Thyroid gland (tissue), 4 donors: ENCODE measurements at regions not wholly inside any gene's neighbourhood (a gene's known extent, or its start where the extent isn't known, plus 50 kb on each side); places are given as distances from the start of the nearest gene placed in this dataset.

ENCODE experiments used
- CTCF ChIP-seq, 6 experiments: fragments of 200-600 bp in 3 of 6; fragments of 450-650 bp in 3 of 6; sonication (generic) in 3 of 6; IDR thresholded peaks; one replicate each; pipeline ENCODE4 v1.5.1; 2016 to 2019; ENCODE audit warnings: antibody characterized with exemption in 6 of 6, mild to moderate bottlenecking in 2 of 6, inconsistent platforms in 1 of 6, moderate library complexity in 1 of 6
- POLR2A ChIP-seq, 2 donors: fragments of 450-650 bp; IDR thresholded peaks; one replicate each; pipeline ENCODE4 v1.6.1; 2017; ENCODE audit warnings: antibody characterized with exemption in 2 of 2, mild to moderate bottlenecking in 2 of 2, moderate library complexity in 1 of 2

- TF ChIP-seq CTCF (IDR thresholded peaks at IDR 0.05) = no peak
- TF ChIP-seq POLR2A (IDR thresholded peaks at IDR 0.05) = no peak
Observed at GRCh38 chr7:119413314-119413805, 859.6 kb upstream of the KCND2 start.
